Breast epithelium (tissue), 3 donors: ENCODE measurements at regions not wholly inside any gene's neighbourhood (a gene's known extent, or its start where the extent isn't known, plus 50 kb on each side); places are given as distances from the start of the nearest gene placed in this dataset.

Experiments
- CTCF ChIP-seq, 3 donors: fragments of 450-650 bp; IDR thresholded peaks; one replicate each; pipeline ENCODE4 v1.5.1; 2016 to 2017; ENCODE audit warnings: antibody characterized with exemption in 3 of 3, mild to moderate bottlenecking in 3 of 3, moderate library complexity in 3 of 3
- POLR2A ChIP-seq: fragments of 450-650 bp; IDR thresholded peaks from one replicate; pipeline ENCODE4 v1.6.1; 2016; ENCODE audit warnings: antibody characterized with exemption, mild to moderate bottlenecking, moderate library complexity
- POLR2AphosphoS5 ChIP-seq, 3 donors: sonication (generic); formaldehyde crosslinking; IDR thresholded peaks; one replicate each; pipeline ENCODE4 v1.6.1; 2017; ENCODE audit warnings: antibody characterized with exemption in 3 of 3

GRCh38 chr14:29444216-29444615 is 483.4 kb downstream of the PRKD1 start:
- no peak for TF ChIP-seq CTCF (IDR thresholded peaks at IDR 0.05)
- TF ChIP-seq POLR2A = no peak
- TF ChIP-seq POLR2AphosphoS5 (IDR thresholded peaks at IDR 0.05) = no peak
